Neural crest cell (in vitro differentiated cells): ENCODE measurements at regions not wholly inside any gene's neighbourhood (a gene's known extent, or its start where the extent isn't known, plus 50 kb on each side); places are given as distances from the start of the nearest gene placed in this dataset.
"Not testable (repeated sequence)": the region's sequence is repeated elsewhere in the genome, so short reads cannot be mapped to it uniquely, and the experiment has no call there.

ENCODE experiments used
- DNase-seq: peaks from one replicate; pipeline ENCODE4 v3.0.0; 2021; ENCODE audit warnings: low read depth, mixed read lengths, low spot score
- H3K27ac Mint-ChIP-seq: one replicate; pipeline ENCODE4 v1.8.0; 2021; ENCODE audit warnings: mild to moderate bottlenecking, mixed read lengths; ENCODE audit not compliant: unreplicated experiment
- H3K27me3 Mint-ChIP-seq: 2 replicates; pipeline ENCODE4 v1.8.0; 2021; ENCODE audit warnings: low read depth, mild to moderate bottlenecking, mixed read lengths
- H3K36me3 Mint-ChIP-seq: 2 replicates; pipeline ENCODE4 v1.8.0; 2021; ENCODE audit warnings: low read depth, mild to moderate bottlenecking, mixed read lengths
- H3K4me1 Mint-ChIP-seq: 2 replicates; pipeline ENCODE4 v1.8.0; 2021; ENCODE audit warnings: mixed read lengths
- H3K4me3 Mint-ChIP-seq: one replicate; pipeline ENCODE4 v1.8.0; 2021; ENCODE audit warnings: mild to moderate bottlenecking, mixed read lengths
- H3K9me3 Mint-ChIP-seq: 2 replicates; pipeline ENCODE4 v1.8.0; 2021; ENCODE audit warnings: mixed read lengths
- CTCF ChIP-seq: fragments of 200-600 bp; sonication (generic); conservative IDR thresholded peaks from 2 replicates; pipeline ENCODE4 v1.5.0; 2021; ENCODE audit warnings: antibody characterized with exemption, mild to moderate bottlenecking

DNA sequence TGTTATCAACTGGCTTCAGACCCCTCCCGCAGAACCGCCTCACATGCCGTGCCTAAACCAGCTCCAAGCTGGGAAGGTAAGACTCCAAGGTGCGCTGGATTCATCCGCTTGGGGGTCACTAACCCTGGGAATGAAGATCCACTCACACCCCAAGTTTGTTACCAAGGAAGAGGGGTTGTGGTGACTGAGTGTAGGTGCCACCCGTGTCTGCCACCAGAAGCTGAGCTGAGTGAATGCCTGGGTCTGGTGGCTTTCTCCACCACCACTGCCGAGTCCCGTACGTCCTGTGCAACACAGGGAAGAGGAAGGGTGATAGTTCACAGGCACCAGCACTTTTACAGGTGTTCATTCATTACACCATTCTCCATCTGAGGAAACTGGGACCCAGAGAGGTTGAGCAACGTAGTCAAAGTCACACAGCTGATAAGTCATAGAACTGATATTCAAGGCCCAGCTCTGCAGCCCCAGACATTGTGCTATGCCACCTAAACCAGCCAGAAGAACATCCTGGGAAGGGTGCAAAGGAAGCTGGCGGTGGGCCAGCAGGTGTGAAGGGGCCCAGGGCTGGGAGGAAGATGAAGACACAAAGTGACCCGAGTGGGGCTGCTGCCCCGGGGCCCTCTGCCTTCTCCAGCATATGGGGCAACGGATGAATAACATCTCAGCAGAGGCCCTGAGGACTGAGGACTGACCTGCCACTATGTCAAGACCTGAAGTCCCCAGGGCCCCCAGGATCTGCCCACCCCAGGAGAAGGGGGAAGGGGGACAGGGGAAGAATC lies 70.9 kb upstream of the PPP1R26 start:
- H3K36me3 Mint-ChIP-seq = no peaks in the 10 kb centered on the region
- no peak for TF ChIP-seq CTCF
- no peaks in the 10 kb centered on the region for H3K9me3 Mint-ChIP-seq
- no peaks in the 10 kb centered on the region for H3K4me1 Mint-ChIP-seq
- H3K4me3 Mint-ChIP-seq = no peak overlapping the region
- no peak overlapping the region for H3K27ac Mint-ChIP-seq
- DNase-seq = no peak
- H3K27me3 Mint-ChIP-seq = peaks cover 4% of the 10 kb centered on the region

DNA sequence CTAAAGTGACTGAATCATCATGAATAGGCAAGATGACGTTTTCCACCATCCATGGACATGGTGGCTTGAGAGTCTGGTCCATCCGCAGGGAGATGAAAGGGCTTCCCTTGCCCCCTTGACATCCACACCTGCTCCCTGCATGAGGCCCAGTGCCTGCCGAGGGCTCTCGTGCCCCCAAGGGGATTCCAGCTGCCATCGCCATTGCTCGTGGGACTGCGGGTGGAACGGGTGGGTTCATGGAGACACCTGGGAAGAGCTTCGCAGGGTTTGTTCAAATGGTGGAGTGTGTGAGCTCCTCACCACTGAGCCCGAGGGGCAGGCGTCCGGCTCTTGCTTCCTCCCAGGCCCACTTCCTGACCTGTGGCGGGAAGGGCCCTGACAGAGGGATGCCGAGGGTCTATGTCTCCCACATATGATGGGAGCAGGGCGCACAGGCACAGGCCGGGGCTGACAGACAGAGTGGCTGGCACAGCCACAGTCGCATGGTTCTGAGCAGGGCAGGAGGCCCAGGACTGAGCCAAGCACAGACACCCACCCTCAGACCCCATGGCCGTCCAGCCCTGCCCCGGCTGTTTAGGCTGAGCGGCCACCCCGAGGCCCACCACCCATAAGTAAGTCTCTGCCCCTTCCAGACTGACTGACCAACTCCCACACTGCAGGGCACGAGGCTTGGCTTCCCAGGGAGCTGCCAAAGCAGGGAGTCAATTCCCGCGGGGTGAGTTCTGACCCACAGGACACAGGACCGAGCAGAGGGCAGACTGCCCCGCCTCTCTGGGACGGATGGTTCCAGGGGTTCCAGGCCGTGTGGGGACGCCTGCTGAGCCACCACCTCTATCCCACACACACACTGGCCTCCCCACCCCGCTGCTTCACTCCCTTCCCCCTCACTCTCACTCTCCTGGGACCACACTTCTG lies 70.0 kb upstream of the PPP1R26 start:
- Mint-ChIP-seq H3K4me1 (no peaks in the 10 kb centered on the region), H3K36me3 (no peaks in the 10 kb centered on the region), H3K27me3 (peaks cover 4% of the 10 kb centered on the region), H3K9me3 (no peaks in the 10 kb centered on the region), H3K27ac (no peak overlapping the region), H3K4me3 (no peak overlapping the region)
- DNase-seq = no peak
- no peak for TF ChIP-seq CTCF

DNA sequence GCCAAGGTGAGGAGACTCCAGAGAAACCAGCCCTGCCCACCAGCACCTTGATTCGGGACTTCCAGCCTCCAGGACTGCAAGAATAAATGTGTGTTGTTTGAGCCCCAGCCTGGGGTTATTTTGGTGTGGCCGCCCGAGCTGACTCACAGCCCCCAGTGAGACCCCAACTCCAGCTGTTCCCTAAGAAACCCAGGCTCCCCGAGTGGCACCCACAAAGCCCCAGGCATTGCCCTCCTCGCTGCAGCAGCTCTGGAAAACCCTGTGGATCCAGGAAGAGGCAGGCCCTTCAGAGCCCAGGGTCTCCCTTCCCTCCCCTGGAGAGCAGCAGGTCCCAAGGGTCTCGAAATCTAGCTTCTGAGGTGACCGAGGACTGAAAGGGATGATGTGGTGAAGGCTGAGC lies 69.2 kb upstream of the PPP1R26 start:
- no peak overlapping the region for H3K27ac Mint-ChIP-seq
- H3K27me3 Mint-ChIP-seq = peaks cover 4% of the 10 kb centered on the region
- no peaks in the 10 kb centered on the region for H3K9me3 Mint-ChIP-seq
- no peaks in the 10 kb centered on the region for H3K36me3 Mint-ChIP-seq
- H3K4me3 Mint-ChIP-seq = no peak overlapping the region
- no peak for DNase-seq
- H3K4me1 Mint-ChIP-seq = no peaks in the 10 kb centered on the region
- no peak for TF ChIP-seq CTCF

DNA sequence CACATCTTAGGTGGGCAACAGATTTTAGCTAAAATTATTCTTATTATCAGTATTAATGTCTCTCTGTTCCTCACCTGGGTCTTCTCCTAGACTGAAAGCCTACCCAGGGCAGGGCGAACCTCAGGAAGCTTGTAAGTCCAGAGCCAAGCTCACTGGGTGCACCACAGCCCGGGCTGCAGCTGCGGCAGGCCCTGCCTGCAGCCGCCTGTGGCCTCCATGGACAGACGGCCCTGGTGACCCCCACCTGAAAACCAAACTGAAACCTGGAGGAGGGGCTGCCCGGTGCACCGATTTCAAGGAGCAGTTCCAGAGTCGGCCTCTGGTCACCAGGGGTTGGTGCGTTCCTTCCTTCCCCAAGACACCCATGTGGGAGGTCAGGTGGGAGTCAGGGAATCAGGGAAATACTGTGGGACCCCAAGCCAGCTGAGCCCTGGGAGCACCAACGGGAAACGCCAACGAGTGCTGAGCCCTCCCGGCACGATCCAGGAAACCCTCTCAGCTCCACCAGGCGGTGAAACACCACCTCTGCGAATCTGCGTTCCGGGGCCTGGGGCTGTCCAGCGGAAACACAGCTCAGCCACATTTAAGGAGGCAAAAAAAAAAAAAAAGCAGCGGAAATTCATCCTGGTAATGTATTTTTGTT lies 68.6 kb upstream of the PPP1R26 start:
- TF ChIP-seq CTCF = no peak
- Mint-ChIP-seq H3K9me3 (no peaks in the 10 kb centered on the region), H3K4me3 (no peak overlapping the region), H3K4me1 (no peaks in the 10 kb centered on the region), H3K27me3 (peaks cover 4% of the 10 kb centered on the region), H3K36me3 (no peaks in the 10 kb centered on the region), H3K27ac (no peak overlapping the region)
- DNase-seq = no peak

GRCh38 chr9:135411605-135412004 lies 68.0 kb upstream of the PPP1R26 start:
- not testable (repeated sequence) for H3K36me3 Mint-ChIP-seq, H3K27ac Mint-ChIP-seq, H3K9me3 Mint-ChIP-seq, DNase-seq, H3K27me3 Mint-ChIP-seq, H3K4me3 Mint-ChIP-seq, H3K4me1 Mint-ChIP-seq
